NCI-H2107 treated with DMSO at 0.1 percent for 48 hours (cell line): ENCODE measurements at regions not wholly inside any gene's neighbourhood (a gene's known extent, or its start where the extent isn't known, plus 50 kb on each side); places are given as distances from the start of the nearest gene placed in this dataset.
"Not testable (repeated sequence)": the region's sequence is repeated elsewhere in the genome, so short reads cannot be mapped to it uniquely, and the experiment has no call there.

Experiments used
- DNase-seq: peaks from one replicate; lab custom pipeline; 2025; ENCODE audit not compliant: unreplicated experiment; lab: John Stamatoyannopoulos, UW

DNA sequence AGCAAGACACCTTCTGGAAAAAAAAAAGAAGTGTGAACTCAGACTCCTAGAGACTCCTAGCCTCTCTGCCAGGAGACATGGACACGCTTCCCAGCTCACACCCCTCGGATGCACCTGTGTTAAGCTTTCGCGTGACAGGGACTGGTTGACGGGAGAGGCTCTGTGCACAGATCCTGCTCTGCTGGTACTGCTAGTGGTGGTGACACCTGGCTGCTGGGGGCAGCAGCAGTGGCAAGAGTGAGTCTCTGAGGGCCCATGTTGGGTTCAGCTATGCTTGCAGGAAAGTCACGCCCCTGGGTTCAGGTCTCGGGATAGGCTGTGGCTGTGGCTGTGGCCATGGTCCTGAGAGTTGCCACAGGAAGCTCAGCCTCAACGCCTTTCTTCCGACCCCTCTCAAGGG lies 81.1 kb downstream of the XRCC2 start:
- no peak for DNase-seq

DNA sequence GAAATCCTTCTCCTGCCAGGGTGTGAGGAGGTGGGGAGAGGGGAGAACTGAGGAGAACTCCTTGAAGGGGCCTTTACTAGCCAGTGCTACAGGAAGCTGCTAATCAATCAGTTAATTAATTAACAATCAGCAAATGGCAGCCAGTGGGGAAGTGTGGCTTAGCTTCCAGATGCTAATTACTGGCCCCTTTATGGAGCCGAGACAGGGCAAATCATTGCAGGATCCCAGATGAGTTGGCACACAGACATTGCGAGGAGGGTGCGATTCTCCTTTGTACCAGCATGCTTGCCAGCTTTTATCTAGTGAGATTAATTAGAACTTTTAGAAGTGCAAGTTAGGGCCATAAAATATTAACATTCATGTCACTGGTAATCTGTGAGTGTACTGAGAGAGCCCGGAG lies 84.0 kb downstream of the XRCC2 start:
- no peak for DNase-seq

DNA sequence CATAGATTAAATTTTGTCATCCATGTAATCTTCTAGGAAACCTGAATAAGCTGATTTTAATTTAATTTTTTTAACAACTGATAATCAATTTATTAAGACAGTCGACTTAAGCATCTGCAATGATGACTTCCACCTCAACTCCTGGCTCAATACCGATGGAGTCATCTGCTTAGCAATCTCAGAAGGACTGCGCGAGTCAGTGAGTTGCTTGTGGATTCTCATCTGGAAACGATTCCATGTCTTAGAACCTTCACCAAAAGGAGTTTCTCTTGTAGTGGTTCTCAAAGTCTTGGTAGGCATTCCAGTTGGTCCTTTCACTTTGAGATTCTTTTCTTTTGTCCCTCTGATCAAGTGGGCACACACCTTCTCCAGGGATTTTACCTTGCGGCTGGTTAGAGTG lies 85.5 kb downstream of the XRCC2 start:
- DNase-seq: no peak

DNA sequence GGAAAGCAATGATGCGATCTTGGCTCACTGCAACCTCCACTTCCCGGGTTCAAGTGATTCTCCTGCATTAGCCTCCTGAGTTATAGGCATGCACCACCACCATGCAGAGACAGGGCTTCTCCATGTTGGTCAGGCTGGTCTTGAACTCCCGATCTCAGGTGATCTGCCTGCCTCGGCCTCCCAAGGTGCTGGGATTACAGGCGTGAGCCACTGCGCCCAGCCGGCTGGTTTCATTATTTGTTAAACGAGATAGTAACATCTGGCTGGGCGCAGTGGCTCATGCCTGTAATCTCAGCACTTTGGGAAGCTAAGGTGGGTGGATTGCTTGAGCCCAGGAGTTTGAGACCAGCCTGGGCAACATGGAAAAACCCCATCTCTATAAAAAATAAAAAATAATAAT lies 86.1 kb downstream of the XRCC2 start:
- DNase-seq: not testable (repeated sequence)

DNA sequence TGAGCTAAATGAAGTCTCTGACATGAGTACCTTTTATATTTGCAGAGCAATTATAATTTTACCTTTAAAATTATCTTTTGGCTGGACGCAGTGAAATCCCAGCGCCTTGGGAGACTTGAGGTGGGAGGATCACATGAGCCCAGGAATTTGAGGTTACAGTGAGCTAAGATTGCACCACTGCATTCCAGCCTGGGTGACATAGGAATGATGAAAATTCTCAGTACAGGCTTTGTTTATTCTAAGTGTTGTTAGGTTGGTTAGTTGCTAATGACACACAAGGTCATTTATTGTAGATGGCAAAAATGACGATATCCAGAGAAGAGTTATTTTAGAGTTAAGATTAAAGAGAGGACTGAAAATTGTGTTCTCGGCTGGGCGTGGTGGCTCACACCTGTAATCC lies 87.6 kb downstream of the XRCC2 start:
- DNase-seq: no peak

DNA sequence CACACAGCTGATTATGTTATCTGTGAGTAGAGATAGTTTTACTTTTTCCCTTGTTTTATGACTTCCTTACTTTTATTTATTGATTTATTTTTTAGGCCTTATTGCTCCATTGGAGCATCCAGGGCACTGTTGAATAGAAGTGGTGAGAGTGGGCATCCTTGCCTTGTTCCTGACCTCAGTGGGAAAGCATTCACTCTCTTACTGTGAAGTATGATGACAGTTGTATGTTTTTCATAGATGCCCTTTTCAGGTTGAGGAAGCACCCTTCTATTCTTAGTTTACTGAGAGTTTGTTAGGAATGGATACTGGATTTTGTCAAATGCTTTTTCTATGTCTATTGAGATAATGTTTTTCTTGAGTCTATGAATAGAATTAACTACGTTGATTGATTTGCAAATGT lies 88.6 kb downstream of the XRCC2 start:
- DNase-seq: no peak

DNA sequence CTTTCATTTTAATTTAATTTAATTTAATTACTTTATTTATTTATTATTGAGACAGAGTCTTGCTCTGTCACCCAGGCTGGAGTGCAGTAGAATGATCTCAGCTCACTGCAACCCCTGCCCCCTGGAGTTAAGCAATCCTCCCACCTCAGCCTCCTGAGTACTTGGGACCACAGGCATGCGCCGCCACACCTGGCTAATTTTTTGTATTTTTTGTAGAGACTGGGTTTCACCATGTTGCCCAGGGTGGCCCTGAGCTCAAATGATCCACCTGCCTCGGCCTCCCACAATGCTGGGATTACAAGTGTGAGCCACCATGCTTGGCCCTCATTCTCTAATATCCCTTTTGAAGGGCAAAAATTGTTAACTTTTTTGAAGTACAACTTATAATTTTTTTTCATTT lies 92.9 kb downstream of the XRCC2 start:
- no peak for DNase-seq

DNA sequence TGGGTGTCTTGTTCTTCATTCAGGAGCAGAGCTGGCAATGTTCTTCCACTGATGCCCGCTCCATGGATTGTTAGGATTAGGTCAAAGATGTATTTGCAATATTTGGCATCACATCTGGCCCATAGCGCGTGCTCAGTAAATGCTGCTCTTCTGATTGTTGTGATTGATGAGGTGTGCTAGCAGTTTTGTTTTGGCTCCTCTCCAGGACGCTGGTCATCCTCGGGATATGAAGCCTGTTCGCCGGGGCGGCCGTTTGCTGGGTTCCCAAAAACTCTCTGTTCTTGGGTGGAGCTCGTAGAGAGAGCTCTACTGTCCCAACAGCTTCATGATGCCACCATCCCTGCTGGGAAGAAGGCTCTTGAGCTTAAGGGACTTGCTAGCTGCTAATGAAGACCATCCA lies 96.9 kb downstream of the XRCC2 start:
- DNase-seq: no peak

DNA sequence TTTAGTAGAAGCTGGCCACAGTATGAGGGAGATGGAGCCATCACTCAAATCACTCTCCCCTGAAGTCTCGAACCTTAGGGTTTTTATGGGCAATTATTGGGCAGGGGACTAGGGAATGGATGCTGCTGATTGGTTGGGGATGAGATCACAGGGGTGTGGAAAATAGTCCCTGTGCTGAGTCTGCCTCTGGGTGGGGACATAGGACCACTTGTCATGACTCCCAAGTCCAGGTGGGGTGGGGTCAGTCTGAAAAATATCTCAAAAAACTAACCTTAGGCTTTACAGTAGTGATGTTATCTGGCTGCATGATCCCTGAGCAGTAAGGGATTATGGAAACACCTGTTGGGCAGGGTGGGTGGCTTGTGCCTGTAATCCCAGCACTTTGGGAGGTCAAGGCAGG lies 98.6 kb downstream of the XRCC2 start:
- DNase-seq: no peak

DNA sequence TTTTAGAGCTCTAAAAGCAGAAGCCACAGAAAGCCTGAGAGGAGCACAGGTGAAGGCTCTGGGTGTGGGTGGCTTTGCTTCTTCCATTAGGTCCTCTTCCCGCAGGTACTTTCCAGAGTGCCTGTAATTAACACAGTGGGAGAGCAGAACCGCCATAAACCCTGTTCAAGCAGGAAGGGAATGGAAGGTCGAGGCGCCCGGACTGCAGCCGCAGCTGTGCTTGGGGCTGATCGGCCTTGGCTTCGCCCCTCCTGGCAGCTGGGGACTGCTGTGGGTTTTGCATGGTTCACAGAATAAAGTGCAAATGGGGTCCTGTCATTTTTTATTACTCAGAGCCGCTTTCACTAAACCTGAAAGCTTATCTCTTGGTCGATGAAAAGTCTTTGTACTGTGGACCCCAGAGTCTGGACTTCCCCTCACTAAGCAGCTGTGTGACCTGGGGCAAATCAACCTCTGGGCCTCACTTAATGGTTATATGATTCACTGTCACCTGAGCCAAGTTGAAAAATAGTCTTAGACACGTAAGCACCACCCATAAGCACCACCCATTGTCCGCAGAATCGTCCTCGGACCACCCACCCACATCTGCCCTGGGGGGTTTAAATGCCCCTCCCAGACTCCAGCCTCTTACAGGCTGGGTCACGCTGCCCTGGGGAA lies 100.9 kb downstream of the XRCC2 start:
- peak; percentile 82 for DNase-seq

DNA sequence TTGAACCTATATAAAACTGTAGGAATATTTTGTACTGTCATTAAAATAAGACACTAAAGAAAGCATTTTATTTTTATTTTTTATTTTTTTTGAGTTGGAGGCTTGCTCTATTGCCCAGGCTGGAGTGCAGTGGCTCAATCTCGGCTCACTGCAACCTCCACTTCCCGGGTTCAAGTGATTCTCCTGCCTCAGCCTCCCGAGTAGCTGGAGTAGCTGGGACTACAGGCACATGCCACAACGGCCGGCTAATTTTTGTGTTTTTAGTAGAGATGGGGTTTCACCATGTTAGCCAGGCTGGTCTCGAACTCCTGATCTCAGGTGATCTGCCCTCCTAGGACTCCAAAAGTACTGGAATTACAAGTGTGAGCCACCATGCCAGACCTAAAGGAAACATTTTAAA lies 102.8 kb downstream of the XRCC2 start:
- DNase-seq: not testable (repeated sequence)

DNA sequence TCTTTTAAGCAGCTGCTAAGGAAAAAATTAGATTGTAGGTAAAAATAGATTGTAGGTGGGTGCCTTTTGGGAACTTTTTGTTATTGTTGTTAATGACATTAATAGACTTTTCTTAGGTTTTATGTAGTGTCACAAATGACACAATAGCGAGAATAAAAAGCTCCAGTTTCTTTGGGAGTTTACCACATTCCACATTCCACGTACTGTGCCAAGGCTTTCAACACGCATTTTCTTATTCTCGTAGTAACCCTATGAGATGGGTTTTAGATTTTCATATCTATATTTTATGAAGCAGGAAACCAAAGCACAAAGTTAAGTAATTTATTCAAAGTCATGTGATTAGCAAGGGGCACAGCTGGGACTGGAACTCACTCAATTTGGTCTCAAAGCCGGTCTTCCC lies 103.8 kb downstream of the XRCC2 start:
- no peak for DNase-seq

DNA sequence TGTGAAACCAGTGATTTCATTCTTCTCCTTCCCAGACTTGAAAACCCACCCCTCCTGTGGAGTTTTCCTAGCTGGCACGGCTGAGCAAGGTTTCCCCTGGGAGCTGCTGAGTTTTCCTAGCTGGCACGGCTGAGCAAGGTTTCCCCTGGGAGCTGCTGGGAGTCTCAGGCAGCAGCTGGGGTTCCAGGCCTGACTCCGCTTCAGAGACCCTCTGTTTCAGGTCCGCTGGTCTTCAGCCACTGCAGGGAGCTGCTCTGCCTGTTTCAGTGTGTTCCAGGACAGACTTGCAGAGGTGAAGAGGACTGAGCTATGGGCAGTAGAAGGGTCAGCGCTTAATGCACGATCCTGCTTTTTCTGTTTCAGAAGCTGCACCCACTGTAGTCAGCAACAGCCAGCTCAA lies 104.9 kb downstream of the XRCC2 start:
- peak; percentile 71 for DNase-seq

DNA sequence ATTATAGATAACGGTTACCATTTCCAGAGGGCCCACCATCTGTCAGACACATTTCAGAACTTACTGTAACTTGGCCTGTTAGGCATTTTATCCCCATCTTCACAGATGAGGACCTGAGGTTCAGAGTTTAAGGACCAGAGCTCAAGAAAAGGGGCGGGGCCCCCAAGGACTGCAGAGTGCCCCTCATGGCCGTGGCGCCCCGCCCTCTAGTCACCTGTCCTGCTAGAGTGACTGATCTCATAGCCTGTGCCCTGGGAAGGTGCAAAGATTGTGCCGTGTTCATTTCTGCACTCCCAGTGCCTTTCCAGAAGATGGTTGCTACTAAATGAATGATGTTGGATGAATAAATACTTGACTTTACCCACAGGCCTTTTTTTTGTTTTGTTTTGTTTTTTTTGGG lies 107.0 kb downstream of the XRCC2 start:
- no peak for DNase-seq

DNA sequence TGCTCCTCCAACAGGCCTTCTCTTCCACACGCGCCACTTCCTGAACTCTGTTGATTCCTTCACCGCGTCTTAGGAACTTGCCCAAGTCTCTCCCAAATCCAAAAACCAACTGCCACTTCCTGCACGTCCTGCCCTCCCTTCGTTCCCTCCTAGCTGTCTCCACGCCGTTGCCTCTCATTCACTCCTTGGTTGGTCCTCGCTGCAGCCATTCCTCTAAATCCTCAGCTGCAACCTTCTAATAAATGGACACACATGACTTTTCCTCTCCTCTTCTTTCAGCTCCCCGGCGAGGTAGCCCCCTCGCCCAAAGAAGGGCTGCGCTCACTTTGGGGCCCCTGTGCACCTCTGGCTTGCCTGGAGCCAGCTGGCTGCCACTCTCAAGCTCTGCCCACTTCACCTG lies 110.2 kb downstream of the XRCC2 start:
- DNase-seq: no peak

DNA sequence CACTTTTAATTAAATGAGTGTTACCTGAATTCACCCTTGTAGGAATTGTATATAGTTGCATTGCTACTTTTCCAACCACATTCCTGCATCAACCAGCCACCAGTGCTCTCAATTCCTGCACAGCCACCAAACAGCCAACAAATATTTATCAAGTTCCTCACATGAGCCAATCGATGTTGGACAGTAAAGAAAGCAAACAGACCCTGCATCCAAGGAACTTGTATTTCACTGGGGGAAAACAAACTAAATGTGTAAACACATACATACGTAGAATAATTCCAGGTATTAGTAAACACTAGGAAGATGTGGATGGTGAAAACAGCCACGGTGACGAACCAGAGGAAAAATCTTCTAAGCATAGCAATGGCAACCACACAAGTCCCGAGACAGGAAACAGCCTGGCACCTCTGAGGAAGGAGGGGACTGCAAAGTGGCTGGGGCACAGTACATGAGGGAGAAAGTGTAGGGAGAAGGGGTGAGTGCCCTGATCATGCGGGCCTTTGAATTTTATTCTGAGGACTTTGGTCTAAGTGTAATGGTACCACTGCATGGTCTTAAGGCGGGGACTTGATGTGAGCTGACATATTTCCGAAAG lies 111.2 kb downstream of the XRCC2 start:
- no peak for DNase-seq

DNA sequence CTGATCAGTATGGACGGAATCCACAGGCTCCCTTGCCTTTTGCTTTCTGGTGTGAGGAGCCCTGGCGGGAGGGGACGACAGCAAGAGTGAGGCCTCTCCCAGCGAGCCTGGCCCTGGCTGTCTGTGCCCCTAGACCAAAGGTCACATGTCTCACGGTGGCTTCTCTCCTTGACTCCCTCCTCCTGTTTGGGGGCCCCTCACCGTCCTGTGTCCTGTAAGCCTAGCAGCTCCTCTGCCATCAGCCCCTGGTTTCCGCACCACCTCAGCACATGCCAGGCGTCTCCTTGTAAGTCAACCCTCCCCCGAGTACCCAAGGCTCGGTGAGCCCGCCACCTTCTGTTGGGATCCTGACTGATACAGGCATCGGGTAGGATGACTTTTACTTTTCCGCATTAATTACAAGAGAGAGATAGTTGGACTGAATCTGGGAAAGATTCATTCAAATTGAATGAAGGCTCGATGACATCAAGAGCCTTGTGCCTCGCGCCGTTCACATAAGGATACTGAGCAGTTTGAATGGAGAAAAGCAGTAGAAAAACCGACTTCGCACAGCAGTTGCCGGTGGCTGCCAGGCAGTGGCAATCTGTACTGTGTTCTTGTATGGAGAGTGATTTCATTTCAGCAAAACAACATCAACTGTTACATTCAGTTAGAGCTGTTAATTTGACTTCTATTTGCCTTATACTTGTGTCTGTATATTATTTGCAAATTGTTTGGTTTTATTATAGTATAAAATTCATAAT lies 119.8 kb downstream of the XRCC2 start:
- DNase-seq: no peak

DNA sequence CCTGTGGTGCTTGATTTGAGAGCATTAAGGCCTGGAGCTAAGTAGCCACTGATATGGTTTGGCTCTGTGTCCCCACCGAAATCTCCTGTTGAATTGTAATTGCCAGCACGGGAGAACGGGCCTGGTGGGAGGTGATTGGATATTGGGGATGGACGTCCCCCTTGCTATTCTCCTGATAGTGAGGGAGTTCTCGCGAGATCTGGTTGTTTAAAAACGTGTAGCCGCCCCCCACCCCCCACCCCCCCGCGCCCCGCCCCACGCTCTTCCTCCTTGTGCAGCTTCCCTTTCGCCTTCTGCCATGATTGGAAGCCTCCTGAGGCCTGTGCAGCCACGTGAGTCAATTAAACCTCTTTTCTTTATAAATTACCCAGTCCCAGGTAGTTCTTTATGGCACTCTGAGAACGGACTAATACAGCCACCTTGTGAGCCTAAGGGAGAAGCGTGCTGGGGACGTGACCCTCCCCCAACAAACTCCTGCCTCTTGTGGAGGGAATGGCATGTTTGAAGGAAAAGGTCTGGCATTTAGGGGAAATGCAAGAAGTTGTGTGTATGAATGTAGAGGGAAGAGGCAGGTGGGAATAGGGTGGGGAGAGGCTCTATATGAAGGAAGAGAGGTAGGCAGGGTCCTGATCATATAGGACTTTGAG lies 118.0 kb upstream of the KMT2C start:
- DNase-seq: no peak

DNA sequence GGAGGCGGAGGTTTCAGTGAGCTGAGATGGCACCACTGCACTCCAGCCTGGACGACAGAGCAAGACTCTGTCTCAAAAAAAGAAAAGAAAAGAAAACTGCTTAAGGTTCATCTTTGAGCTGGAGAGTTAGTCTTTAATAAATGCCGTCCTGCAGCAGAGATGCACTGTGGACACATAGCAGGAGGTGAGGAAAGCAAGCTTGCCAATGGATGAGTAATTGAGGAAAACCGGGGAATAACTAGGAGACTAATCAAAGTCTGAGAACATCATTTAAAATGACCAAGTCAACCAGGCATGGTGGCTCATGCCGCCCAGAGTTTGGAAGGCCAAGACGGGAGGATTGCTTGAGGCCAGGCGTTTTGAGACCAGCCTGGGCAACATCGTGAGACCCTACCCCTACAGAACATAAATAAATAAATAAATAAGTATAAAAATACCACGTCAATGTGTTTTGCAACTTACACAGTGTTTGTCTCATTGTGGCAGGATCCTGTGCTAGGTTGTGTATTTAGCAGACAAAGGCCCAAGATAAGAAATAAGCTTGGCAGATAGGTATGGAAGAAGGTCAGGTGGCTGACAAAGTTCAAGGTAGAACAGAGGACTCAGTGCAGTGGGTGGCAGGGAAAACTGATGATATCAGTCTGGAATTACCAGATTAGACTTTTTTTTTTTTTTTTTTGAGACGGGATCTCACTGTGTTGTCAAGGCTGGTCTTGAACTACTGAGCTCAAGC lies 115.7 kb upstream of the KMT2C start:
- DNase-seq: no peak

DNA sequence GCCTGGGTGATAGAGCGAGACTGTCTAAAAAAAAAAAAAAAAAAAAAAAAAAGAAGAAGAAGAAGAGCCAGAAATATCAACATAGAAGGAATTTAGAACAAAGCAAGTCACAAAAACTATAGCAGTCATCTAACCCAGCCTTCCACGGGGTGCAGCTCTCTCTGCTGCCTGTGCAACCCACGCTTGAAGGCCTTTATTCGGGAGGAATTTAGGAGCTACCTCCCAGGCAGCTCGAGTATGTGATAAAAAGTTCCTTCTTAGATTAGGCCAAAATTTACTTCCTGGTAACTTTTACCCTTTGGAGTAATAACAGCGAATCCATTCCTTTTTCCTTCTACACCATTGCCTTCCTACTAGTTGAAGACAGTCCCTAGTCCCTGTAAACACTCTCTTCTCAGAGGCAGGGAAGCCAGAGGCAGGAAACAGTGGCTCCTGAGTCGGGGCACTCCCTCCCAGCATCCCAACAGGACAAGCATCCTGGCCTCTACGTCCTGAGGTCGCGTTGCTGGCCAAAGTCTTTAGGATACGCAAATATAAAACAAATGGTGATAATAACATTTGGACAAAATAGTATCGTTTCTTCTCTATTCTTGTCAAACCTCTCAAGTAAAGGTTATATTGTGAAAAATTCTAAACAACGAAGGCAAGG lies 109.3 kb upstream of the KMT2C start:
- no peak for DNase-seq

DNA sequence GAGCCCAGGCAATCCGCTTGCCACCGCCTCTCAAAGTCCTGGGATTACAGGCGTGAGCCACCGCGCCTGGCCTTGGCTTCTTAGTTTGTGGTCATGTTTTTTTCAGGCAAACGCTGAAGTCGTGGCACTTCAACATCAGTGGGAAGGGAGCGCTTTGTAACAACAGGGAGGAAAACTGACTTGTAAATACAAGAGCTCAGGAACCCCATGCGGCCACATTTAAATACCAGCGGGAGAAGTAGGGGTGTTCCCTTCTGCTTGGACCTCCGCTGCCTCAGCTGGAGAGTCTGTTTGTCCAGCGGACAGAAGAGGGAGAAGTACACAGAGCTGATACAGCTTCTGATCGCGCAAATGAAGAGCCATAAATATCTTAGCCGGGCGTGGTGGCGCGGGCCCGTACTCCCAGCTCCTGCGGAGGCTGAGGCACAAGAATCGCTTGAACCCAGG lies 108.7 kb upstream of the KMT2C start:
- DNase-seq: no peak
